ENCODE measurements at regions not wholly inside any gene's neighbourhood (a gene's known extent, or its start where the extent isn't known, plus 50 kb on each side); places are given as distances from the start of the nearest gene placed in this dataset.

DNA sequence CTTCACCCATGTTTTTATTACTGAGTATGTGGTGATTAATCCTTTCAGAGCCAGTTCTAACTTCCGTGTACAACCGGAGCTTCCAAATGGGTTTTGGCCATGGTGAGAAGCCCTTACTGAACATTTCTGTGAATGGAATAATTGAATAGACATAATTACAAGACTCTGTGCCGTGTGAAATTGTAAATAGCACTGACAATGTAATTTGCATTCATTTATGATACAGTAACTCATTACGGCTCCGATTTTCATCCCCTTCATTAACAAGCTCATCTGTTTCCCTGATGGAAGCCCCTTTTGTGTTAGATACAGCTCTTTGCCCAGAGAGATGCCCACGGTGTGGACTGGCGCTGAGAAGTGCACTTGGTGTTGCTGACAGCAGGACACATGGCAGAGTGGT, 891.0 kb downstream of the AACS start:
- H3K4me3 ChIP-seq (ENCODE audit: low read length) = no peak overlapping the region
- DNase-seq (ENCODE audit: low read depth, low spot score) = no peak

DNA sequence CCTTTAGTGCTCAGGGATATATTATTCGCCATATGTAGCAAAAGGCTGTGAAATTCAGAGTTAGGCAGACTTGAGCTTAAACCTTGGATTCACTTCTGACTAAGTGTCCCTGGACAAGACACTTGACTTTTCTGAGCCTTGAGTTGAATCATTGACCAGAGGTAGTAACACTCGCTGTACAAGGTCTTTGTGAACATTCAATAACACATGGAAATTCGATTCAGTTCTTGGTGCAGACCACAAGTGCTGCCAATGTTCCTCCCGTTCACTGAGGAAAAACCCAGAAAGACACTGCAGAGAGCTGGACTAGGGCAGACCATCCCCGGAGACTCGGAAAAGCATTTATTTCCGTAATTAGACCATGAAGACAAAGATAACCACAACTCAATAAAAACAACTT, 901.4 kb downstream of the AACS start:
- DNase-seq (ENCODE audit: low read depth, low spot score) = no peak
- H3K4me3 ChIP-seq (ENCODE audit: low read length) = no peak overlapping the region

DNA sequence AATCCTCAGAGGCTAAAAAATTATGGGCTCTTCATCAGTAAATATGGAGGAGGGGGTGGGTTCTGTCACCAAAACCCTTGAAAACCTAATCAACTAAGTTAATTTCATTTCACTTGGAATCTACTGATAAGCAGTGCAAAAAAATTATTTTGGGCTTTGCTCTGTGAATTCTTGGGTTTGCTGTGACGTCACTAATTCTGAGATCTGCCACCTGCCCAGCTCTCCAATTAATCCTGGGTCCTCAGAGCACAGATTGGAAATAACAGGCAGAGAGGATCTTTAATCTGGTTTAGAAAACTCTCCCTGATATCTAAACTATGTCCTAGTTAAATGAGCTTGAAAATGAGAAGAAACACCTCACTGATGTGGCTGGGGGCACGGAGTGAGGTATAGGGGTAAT, 903.2 kb downstream of the AACS start:
- DNase-seq (ENCODE audit: low read depth, low spot score) = no peak

DNA sequence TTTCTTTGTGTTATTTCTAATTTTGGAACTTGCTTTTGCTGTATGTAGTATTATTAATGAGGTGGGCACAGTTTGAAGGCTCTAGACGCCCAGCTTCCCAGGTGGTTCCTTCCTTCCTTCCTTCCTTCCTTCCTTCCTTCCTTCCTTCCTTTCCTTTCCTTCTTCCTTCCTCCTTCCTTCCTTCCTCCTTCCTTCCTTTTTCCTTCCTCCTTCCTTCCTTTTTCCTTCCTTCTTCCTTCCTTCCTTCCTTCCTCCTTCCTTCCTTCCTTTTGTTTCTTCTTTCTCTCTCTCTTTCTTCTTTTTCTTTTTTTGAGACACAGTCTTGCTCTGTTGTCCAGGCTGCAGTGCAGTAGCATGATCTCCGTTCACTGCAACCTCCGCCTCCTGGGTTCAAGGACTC, 906.7 kb downstream of the AACS start:
- no peak overlapping the region for H3K4me3 ChIP-seq (ENCODE audit: low read length)
- DNase-seq (ENCODE audit: low read depth, low spot score) = no peak

More for the DNA sequence above, 903.2 kb downstream of the AACS start:
- H3K4me3 ChIP-seq (ENCODE audit: low read length) = no peak overlapping the region

DNA sequence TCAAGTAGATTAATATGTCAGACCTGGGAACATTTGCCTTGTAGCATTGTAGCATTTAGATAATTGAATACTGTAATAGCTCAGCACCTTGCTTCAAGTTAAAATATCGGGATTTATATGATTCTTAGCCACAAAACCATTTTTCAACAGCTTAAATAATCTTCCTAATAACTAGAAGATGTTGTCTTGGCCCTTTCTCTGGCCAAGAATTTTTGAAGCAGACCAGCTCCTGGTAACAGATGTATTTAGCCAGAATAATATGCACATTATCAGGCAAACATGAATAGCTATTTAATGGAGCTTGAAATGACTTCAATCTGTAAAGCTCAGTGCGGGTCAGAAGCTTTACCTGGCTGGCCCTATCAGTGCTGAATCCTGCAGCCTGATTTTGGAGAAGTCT, 913.1 kb downstream of the AACS start:
- no peak overlapping the region for H3K4me3 ChIP-seq (ENCODE audit: low read length)
- no peak for DNase-seq (ENCODE audit: low read depth, low spot score)

DNA sequence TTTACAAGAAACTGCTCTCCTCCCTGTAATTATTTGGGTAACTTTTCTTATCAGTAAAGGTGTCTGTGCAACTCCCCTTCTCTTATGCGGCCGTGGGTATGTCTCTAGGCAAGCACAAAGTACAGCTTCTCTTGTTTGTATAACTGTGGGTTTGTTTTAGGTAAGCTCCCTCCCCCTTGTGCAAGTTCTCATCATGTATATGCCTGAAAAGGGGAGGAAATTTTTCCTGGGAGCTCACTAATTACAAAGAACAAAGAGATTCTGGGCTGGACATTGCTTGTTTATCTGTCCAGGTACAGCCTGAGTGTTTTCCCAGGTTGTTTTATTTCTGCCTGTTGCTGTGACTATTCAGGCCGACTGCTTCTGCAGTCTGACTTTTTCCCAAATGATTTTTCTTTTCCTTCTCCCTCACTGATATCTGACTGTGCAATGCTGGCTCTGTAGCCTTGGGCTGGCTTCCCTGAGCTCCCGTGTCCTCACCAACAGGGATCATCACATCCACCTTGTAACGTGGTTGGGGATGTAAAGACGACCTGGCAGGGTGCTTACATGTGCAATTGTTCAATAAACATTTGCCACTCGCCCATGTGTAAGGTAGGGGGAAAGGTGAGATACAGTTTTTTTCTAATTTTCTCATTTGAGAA, 916.5 kb downstream of the AACS start:
- H3K4me3 ChIP-seq (ENCODE audit: low read length) = no peak overlapping the region

DNA sequence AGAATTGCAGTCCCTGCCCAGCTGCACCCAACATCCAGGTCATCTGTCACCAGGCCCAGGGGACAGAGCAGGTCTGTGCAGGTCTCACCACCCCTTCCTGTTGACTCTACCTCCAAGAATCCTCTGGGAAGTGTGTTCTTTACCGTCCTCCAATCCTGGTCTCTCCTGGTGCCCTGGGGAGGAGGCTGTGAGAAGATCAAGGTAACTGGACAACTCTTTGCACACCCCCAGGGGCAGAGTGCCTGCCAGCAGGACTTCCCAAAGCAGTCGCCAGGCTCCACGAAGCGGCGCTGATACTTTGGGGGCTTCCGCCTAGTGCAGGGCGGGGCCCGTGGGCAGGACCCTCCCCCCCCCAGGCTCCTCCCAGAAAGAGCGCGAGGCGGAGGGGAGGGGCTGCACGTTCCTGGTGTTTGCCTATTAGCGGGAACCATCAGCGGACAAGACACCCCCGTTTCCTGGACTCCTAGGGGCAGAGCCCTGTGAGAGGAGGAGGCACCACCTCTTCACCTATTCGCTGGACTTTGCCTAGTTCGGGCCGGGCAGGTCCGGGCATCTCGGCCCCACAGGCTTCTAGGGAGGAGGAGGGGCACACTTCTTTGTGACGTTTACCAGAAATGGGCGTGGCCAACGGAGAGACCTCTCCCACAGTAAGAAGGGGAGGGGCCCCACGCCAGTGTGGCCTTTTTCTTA, 918.0 kb downstream of the AACS start:
- peak; percentile 51 for DNase-seq (ENCODE audit: low read depth, low spot score)

More for the DNA sequence above, 916.5 kb downstream of the AACS start:
- no peak for DNase-seq (ENCODE audit: low read depth, low spot score)

DNA sequence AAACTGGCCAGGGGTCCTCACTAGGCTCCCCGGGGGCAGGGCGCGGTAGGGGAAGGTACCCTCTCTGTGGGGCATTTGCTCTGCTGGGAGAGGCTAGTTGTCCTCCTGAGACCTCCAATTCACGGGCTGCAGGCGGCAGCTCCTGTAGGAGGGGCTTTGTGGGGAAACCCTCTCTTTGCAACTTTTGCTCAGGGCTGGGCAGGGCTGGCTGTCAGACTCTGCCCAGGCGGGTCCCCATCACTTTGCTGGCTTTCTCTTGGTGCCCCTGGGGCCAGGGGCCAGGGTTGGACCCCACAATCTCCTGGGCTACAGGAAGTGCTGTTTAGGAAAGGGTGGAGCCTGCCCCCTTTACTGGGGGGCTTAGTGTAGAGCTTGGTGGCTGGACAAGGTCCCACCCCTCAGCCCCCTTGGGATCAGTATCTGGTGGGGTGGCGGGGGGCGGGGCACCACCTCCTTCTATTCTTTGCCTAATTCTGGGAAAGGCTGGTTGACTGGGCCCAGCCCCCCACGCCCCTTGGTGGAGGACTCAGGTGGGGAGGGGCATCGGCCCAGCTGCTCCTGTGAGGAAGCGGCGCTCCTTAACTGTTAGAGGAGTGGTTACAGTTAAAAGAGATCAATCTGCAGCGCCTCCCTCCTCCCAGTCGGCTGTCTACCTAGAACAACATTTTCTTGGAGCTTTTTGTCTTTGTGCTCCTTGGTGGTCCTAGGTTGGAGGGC, 918.7 kb downstream of the AACS start:
- DNase-seq (ENCODE audit: low read depth, low spot score) = peak; percentile 28
- H3K4me3 ChIP-seq (ENCODE audit: low read length) = peak overlapping the region; percentile 62

More for the DNA sequence above, 918.0 kb downstream of the AACS start:
- H3K4me3 ChIP-seq (ENCODE audit: low read length) = peak overlapping the region; percentile 62

DNA sequence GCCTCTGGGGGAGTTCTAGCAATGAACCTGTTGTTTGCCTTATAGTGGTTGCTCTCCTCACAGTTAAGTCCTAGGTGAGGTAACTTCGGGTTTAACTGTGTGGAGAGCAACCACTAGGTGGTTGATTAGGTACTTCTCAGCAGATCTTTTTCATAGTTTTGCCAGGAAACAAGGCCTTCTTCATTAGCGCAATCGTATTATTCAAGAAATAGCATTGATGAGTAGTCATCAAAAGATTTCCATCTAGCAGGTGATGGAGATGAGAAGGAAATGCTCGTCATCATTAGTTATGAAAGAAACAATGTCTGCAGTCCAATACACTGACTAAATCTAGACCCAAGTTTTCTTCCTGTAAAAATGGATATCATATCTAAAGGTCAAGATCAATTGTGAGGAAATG, 923.3 kb downstream of the AACS start:
- no peak overlapping the region for H3K4me3 ChIP-seq (ENCODE audit: low read length)
- DNase-seq (ENCODE audit: low read depth, low spot score) = no peak

DNA sequence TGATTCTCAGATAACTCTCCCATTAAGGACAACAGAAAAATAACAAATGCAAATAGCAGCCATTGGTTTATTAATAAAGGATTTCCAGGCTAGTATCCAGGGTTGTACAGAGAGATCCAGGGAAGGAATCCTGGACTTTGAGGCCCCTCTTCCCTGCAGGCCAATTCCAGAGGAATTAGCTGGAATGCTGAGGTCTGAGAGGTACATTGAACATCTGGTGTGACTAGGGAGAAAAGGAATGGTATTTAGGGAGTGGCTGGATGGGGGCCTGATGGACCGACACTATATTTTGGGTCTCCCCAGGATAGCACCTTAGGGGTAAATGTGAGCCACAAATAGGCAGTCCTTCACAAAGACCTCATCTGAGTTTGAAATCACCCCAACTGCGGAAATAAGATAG, 924.5 kb downstream of the AACS start:
- no peak for DNase-seq (ENCODE audit: low read depth, low spot score)
- no peak overlapping the region for H3K4me3 ChIP-seq (ENCODE audit: low read length)

DNA sequence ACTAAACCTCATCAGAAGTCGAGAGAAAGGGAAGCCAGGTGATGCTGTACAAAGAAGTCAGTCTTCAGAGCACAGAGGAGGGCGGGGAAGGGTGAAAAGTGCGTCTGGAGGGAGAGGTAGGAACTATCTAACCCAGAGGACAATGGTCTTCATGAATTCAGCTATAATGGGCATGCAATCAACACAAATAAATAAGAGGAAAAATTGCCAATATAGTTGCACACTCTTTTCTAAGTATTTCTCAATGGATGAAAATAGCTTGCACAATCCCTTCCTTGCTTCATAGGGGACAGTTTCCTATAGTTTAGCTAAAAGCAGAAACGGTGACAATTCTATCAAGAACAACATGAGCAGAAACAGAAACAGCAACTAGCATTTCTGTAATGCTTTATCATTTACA, 931.2 kb downstream of the AACS start:
- H3K4me3 ChIP-seq (ENCODE audit: low read length) = no peak overlapping the region
- no peak for DNase-seq (ENCODE audit: low read depth, low spot score)

DNA sequence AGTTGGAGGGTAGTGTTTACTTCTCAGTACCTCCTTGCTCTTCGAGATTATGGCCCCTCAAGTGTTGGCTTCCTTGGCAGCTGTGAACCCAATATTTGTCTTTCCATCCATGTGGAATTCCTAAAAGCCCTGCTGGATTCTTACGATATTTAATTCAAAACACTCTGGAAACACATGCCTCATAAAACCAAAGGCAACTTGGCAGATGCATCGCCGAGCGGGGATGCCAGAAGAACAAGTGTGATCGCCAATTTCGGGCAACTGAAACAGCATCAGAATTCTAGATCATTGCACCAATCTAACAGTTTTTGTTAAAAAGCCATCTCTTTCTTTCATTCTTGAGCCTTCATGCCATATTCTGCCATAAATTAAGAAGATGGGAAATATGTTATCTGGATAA, 934.4 kb downstream of the AACS start:
- no peak overlapping the region for H3K4me3 ChIP-seq (ENCODE audit: low read length)
- DNase-seq (ENCODE audit: low read depth, low spot score) = no peak

DNA sequence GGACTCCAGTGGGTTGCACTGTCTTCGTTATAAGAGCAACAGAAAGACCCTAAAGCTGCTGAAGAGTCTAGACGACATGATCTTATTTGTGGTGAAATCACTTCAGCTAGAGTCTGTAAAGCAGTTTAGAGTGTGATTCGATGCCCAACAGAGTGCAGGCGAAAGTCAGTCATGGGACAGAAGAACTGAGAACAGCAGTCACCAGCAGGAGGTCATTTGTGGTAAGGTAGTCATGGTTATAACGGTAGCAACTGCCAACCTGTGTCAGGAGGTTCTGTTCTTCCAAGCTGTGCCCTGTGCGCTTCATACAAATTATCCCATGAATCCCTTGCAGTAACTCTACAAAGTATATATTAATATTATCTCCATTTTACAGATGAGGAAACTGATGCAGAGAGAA, 954.1 kb downstream of the AACS start:
- H3K4me3 ChIP-seq (ENCODE audit: low read length) = no peak overlapping the region
- DNase-seq (ENCODE audit: low read depth, low spot score) = no peak

DNA sequence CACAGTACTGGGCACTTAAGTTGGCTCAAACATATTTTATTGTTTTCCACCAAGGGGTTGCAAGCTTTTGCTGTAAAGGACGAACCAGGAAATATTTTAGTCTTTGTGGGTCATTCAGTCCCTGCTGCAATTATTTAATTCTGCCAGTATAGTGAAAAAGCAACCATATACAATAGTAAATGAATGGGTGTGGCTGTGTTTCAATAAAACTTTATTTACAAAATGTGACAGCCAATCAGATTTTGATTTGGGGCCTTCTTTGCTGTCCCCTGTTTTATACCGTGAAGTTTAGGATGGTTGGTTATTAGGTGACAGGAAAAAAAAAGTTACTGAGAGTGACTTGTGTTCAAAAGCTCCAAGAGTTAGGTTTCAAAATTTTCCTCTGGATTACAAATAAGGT, 956.4 kb downstream of the AACS start:
- no peak overlapping the region for H3K4me3 ChIP-seq (ENCODE audit: low read length)
- no peak for DNase-seq (ENCODE audit: low read depth, low spot score)

DNA sequence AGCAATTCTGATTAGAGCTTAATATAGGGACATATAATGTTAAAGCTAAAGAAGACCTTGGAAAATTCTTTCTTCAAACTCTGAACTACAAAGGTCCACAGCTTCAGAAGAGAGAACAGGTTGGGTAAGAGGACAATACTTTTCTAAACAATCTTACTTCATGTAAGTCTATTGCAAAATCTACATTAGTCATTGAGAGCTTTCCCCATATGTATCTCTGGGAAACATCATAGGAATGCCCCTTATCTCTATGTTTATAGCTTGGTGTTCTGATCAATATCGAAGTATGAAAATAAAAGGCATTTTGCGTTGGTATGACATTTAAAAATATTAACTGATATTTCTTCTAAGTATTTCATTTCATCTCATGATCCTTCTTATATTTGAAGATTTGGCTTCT, 962.6 kb downstream of the AACS start:
- no peak for DNase-seq (ENCODE audit: low read depth, low spot score)
- H3K4me3 ChIP-seq (ENCODE audit: low read length) = no peak overlapping the region

DNA sequence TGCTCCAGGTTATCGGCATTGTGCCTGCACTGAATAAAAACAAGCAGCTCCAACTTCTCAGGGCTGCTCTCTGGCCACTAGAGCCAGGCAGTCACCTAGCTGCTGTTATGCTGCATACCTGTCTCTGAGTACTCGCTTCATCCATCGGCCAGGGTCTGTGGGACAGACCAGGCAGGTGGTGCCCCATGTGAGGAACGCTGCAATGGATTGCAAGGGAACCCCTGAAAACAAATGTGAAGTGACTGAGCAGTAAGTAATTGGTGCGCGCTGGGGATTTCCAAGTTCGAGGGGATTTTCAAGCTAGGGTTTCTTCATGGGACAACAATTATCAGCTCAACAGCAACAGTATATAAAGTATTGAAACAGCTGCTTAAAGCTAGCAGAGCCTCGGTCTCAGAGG, 965.3 kb downstream of the AACS start:
- no peak overlapping the region for H3K4me3 ChIP-seq (ENCODE audit: low read length)
- DNase-seq (ENCODE audit: low read depth, low spot score) = no peak

DNA sequence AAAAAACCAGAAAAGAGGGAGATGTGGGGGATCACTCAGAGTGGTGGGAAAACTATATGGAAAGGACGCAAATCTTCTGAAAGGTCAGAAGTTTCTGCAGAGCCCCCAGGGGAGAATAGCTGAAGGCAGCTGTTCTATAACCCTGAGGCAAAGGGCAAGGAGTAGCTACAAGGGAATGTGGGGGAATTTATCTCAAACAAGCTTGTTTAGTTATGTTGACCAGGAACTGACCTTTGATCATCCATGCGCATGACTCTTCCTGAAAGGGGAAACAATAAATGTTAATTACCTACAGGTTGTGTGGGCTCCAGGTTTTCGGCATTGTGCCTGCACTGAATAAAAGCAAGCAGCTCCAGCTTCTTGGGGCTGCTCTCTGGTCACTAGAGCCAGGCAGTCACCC, 968.5 kb downstream of the AACS start:
- H3K4me3 ChIP-seq (ENCODE audit: low read length) = no peak overlapping the region
- DNase-seq (ENCODE audit: low read depth, low spot score) = no peak

DNA sequence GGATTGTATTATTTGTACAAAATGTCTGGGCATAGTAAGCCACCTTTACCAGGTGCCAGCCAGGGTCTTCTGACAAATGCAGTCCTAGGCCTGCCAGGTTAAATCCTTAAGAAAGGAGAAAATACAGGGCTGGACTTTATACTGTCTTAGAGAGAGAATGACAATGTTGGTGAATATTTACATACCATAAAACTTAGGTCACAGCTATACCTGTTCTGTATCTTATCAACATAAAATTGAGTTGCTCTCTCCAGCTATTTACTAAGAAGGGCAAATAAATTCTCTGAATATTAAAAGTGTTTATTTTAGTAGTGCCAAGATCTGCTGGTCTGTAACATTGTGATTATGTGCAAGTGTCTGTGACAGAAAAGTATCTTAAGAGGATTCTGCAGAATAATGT, 971.1 kb downstream of the AACS start:
- no peak for DNase-seq (ENCODE audit: low read depth, low spot score)
- no peak overlapping the region for H3K4me3 ChIP-seq (ENCODE audit: low read length)

DNA sequence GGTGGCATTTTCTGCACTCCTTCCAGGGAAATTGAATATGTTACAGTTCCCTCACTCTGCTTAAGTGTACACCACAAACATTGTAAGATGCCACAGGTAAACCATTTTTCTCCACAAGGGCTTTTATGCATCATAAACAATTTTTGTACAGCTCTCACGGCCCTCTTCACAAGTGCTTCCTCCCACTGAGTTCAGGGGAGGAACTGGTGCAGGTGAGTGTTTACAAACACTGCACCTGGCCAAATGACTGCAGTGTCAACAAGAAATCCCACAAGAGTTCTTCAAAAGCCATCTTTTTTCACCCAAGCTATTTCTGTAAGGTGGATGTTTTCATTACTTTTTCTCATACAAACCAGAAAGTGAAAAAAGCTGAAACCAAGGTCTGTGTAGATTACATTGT, 973.2 kb downstream of the AACS start:
- no peak for DNase-seq (ENCODE audit: low read depth, low spot score)
- no peak overlapping the region for H3K4me3 ChIP-seq (ENCODE audit: low read length)

DNA sequence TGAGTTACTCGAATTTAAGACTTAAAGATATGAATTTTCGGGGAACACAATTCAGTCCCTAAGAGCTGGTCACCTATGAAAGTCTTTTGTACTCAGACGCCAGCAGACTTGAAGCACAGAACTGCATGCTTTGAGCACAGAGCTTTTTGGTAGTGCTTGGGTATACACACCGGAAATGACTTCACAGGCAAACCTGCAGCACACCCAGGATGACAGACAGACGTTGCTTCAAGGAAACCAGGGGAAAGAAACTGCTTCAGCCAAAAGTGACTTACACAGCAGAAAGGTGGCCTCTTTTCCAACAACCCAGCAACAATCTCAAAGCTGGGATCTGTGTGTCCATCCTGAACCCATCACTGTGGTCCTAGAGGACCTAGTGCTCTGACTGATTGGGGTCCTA, 975.1 kb downstream of the AACS start:
- H3K4me3 ChIP-seq (ENCODE audit: low read length) = no peak overlapping the region
- peak; percentile 46 for DNase-seq (ENCODE audit: low read depth, low spot score)

DNA sequence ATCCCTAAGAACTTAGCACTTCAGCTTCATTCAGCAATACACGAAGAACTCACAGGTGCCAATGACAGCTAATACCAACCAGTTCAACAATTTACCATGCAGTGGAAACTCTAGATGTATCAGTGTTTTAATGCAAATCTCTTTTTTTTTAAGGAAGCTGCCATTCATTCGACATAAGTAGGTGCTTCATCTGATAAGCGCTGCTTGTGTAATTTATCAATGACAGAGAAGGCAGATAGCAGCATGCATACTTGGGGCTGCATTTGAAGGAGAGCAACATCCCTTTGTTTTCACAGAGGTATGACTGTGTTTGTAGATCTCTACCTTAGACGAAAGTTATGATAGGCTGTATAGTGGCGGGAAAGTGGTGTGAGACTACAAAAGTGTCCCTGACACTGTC, 977.1 kb downstream of the AACS start:
- no peak overlapping the region for H3K4me3 ChIP-seq (ENCODE audit: low read length)
- DNase-seq (ENCODE audit: low read depth, low spot score) = no peak

Measured in Jurkat, Clone E6-1 (cell line).